Tibial nerve (tissue), 3 donors: ENCODE measurements at regions not wholly inside any gene's neighbourhood (a gene's known extent, or its start where the extent isn't known, plus 50 kb on each side); places are given as distances from the start of the nearest gene placed in this dataset.

Experiments used
- POLR2A ChIP-seq, 2 donors: fragments of 450-650 bp; IDR thresholded peaks; one replicate each; pipeline ENCODE4 v1.6.1; 2017; ENCODE audit warnings: antibody characterized with exemption in 2 of 2, mild to moderate bottlenecking in 2 of 2, moderate library complexity in 2 of 2
- TF ChIP-seq, protein P1 (sequence below), 5 experiments: fragments of 200-600 bp in 3 of 5; fragments of 450-650 bp in 2 of 5; sonication (generic) in 3 of 5; IDR thresholded peaks; one replicate each; pipeline ENCODE4 v1.5.1; 2016 to 2019; ENCODE audit warnings: antibody characterized with exemption in 5 of 5, mild to moderate bottlenecking in 3 of 5, moderate library complexity in 2 of 5

DNA sequence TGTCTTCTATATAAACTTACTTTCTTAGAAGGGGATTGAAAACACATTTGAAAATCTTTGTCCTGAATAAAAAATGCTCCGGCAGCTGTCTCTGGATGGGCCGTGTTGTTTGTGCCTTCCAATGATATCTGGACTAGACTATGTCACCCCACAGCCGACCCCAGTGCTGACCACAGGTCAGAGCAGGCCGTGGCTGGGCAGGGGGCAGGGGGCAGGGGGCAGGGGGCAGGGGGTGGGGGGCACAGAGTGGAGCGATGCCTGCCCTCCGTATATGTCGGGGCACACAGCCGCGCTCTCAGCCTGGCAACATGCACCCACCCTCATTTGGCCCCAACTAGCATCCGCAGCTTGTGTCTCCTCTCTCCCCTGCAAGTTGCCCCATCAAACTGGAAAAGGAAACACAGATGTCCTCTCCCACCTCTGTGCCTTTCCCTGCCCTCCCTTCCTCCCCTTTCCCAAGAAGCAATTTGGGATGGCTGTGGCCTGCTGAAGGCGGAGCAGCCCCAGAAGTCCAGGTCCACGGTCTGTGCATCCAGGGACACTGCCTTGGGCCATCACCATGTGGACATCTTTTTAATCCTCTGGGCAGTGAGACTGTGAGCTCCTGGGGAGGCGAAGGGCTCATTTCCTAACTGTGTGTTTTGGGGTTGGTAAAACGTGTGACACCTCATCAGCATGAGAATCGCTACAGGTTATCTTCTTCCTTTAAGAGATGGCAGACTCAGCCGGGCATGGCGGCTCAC lies 295.7 kb upstream of the RTL1 start:
- TF ChIP-seq, protein P1, sequence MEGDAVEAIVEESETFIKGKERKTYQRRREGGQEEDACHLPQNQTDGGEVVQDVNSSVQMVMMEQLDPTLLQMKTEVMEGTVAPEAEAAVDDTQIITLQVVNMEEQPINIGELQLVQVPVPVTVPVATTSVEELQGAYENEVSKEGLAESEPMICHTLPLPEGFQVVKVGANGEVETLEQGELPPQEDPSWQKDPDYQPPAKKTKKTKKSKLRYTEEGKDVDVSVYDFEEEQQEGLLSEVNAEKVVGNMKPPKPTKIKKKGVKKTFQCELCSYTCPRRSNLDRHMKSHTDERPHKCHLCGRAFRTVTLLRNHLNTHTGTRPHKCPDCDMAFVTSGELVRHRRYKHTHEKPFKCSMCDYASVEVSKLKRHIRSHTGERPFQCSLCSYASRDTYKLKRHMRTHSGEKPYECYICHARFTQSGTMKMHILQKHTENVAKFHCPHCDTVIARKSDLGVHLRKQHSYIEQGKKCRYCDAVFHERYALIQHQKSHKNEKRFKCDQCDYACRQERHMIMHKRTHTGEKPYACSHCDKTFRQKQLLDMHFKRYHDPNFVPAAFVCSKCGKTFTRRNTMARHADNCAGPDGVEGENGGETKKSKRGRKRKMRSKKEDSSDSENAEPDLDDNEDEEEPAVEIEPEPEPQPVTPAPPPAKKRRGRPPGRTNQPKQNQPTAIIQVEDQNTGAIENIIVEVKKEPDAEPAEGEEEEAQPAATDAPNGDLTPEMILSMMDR (IDR thresholded peaks at IDR 0.05) = no peak
- no peak for TF ChIP-seq POLR2A (IDR thresholded peaks at IDR 0.05)
